Calu3 (cell line): ENCODE measurements at regions not wholly inside any gene's neighbourhood (a gene's known extent, or its start where the extent isn't known, plus 50 kb on each side); places are given as distances from the start of the nearest gene placed in this dataset.

Experiments
- BruUV-seq: library from RNA; stranded (reverse); fragments of 400-500 nt; replicated peaks from 2 replicates; lab custom pipeline; 2021; lab: Mats Ljungman, UMichigan
- CTCF ChIA-PET: fragments of 300-600 bp; sonication (Branson Sonifier 250); formaldehyde crosslinking; loops from one replicate; lab custom pipeline; 2022; ENCODE audit warnings: antibody characterized with exemption; lab: Charles Lee
- DNase-seq: peaks from one replicate; pipeline ENCODE4 v3.0.0; 2022
- H3K27ac Mint-ChIP-seq: one replicate; pipeline ENCODE4 v1.8.0; 2022; ENCODE audit warnings: mixed read lengths; ENCODE audit not compliant: unreplicated experiment
- H3K27me3 Mint-ChIP-seq: one replicate; pipeline ENCODE4 v1.8.0; 2022; ENCODE audit warnings: mixed read lengths; ENCODE audit not compliant: unreplicated experiment
- H3K36me3 Mint-ChIP-seq: one replicate; pipeline ENCODE4 v1.8.0; 2022; ENCODE audit warnings: mild to moderate bottlenecking, moderate library complexity, mixed read lengths; ENCODE audit not compliant: insufficient read depth, unreplicated experiment
- H3K4me1 Mint-ChIP-seq: one replicate; pipeline ENCODE4 v1.8.0; 2022; ENCODE audit warnings: mild to moderate bottlenecking, low read depth, mixed read lengths; ENCODE audit not compliant: unreplicated experiment
- H3K4me3 Mint-ChIP-seq: one replicate; pipeline ENCODE4 v1.8.0; 2022; ENCODE audit warnings: mild to moderate bottlenecking, low read depth, moderate library complexity, mixed read lengths; ENCODE audit not compliant: unreplicated experiment
- H3K9me3 Mint-ChIP-seq: one replicate; pipeline ENCODE4 v1.8.0; 2022; ENCODE audit warnings: low read depth, mixed read lengths; ENCODE audit not compliant: unreplicated experiment
- CTCF ChIP-seq: fragments of 200-600 bp; IDR thresholded peaks from one replicate; pipeline ENCODE4 v1.8.0; 2022; ENCODE audit warnings: antibody characterized with exemption; ENCODE audit not compliant: unreplicated experiment
- intact Hi-C: fragments of 100-400 bp; cut with micrococcal nuclease; formaldehyde crosslinking; loops from one replicate; pipeline ENCODE4 v1.10.0; 2022; ENCODE audit not compliant: unreplicated experiment

GRCh38 chr13:83992566-83993358, 110.5 kb upstream of the SLITRK1 start:
- Mint-ChIP-seq H3K36me3 (no peaks in the 10 kb centered on the region), H3K27ac (no peak overlapping the region), H3K4me1 (no peaks in the 10 kb centered on the region), H3K9me3 (no peaks in the 10 kb centered on the region), H3K27me3 (no peaks in the 10 kb centered on the region), H3K4me3 (no peak overlapping the region)
- BruUV-seq, result no TSS peak
- intact Hi-C loops, result no loop called here
- no peak for TF ChIP-seq CTCF
- no peak for DNase-seq
- CTCF ChIA-PET, result no interaction called here

- no TSS peak for BruUV-seq
- no peak for DNase-seq
- Mint-ChIP-seq H3K9me3 (no peaks in the 10 kb centered on the region), H3K36me3 (no peaks in the 10 kb centered on the region), H3K27me3 (no peaks in the 10 kb centered on the region), H3K4me1 (no peaks in the 10 kb centered on the region), H3K4me3 (no peak overlapping the region), H3K27ac (no peak overlapping the region)
- TF ChIP-seq CTCF, result no peak
- intact Hi-C loops, result no loop called here
- CTCF ChIA-PET, result no interaction called here
Measured at GRCh38 chr13:83987394-83987793, 105.1 kb upstream of the SLITRK1 start.

GRCh38 chr13:83984793-83985192, 102.5 kb upstream of the SLITRK1 start:
- intact Hi-C loops, result no loop called here
- H3K27ac Mint-ChIP-seq, result no peak overlapping the region
- H3K4me3 Mint-ChIP-seq, result no peak overlapping the region
- no TSS peak for BruUV-seq
- no peaks in the 10 kb centered on the region for H3K9me3 Mint-ChIP-seq
- TF ChIP-seq CTCF, result no peak
- DNase-seq, result no peak
- H3K4me1 Mint-ChIP-seq, result no peaks in the 10 kb centered on the region
- CTCF ChIA-PET, result no interaction called here
- no peaks in the 10 kb centered on the region for H3K27me3 Mint-ChIP-seq
- H3K36me3 Mint-ChIP-seq, result no peaks in the 10 kb centered on the region

- CTCF ChIA-PET, result no interaction called here
Measured at GRCh38 chr13:83980331-83980730, 98.1 kb upstream of the SLITRK1 start.

More at GRCh38 chr13:83980331-83980730, 98.1 kb upstream of the SLITRK1 start:
- Mint-ChIP-seq H3K27ac (no peak overlapping the region), H3K4me1 (no peaks in the 10 kb centered on the region), H3K27me3 (no peaks in the 10 kb centered on the region), H3K4me3 (no peak overlapping the region), H3K9me3 (no peaks in the 10 kb centered on the region), H3K36me3 (no peaks in the 10 kb centered on the region)
- DNase-seq, result no peak
- no TSS peak for BruUV-seq
- intact Hi-C loops, result no loop called here
- no peak for TF ChIP-seq CTCF
